IMR-90 (cell line): ENCODE measurements at regions not wholly inside any gene's neighbourhood (a gene's known extent, or its start where the extent isn't known, plus 50 kb on each side); places are given as distances from the start of the nearest gene placed in this dataset.

Experiments used
- ATAC-seq: fragments of 200-7000 bp; cut with Tn5 transposase; 2 replicates; pipeline ENCODE4 v1.9.1; 2020; ENCODE audit warnings: low read depth, mild to moderate bottlenecking, moderate library complexity
- BruUV-seq: library from RNA; stranded (reverse); fragments of 400-500 nt; replicated peaks from 2 replicates; lab custom pipeline; 2021; lab: Mats Ljungman, UMichigan
- CTCF ChIA-PET: fragments of 300-600 bp; formaldehyde crosslinking; extraction: SDS; loops from one replicate; lab custom pipeline; 2021; ENCODE audit warnings: antibody characterized with exemption; lab: Yijun Ruan, JAX
- POLR2A ChIA-PET: fragments of 300-600 bp; sonication (Branson Sonifier 250); formaldehyde crosslinking; loops from one replicate; lab custom pipeline; 2022; ENCODE audit warnings: antibody characterized with exemption; ENCODE audit not compliant: unreplicated experiment; lab: Charles Lee
- DNase-seq: peaks from one replicate; pipeline ENCODE4 v3.0.0; 2013
- H2AFZ ChIP-seq: replicated peaks from 2 replicates; pipeline ENCODE3; 2013; ENCODE audit warnings: low read length, mild to moderate bottlenecking; ENCODE audit not compliant: poor library complexity
- H2AK5ac ChIP-seq: 2 replicates; pipeline ENCODE4 v1.6.1; 2013; ENCODE audit warnings: low read depth, low read length, inconsistent platforms
- H2AK9ac ChIP-seq: replicated peaks from 2 replicates; pipeline ENCODE3; 2013; ENCODE audit warnings: mild to moderate bottlenecking, low read depth, low read length, moderate library complexity; ENCODE audit not compliant: poor library complexity
- H2BK120ac ChIP-seq: 2 replicates; pipeline ENCODE4 v1.6.1; 2013; ENCODE audit warnings: low read depth, low read length, inconsistent platforms
- H2BK15ac ChIP-seq: 3 replicates; pipeline ENCODE4 v1.6.1; 2013; ENCODE audit warnings: low read depth, low read length, inconsistent platforms
- H2BK20ac ChIP-seq: 2 replicates; pipeline ENCODE4 v1.6.1; 2013; ENCODE audit warnings: low read depth, mild to moderate bottlenecking, inconsistent platforms, low read length, moderate library complexity
- H2BK5ac ChIP-seq: 2 replicates; pipeline ENCODE4 v1.6.1; 2013; ENCODE audit warnings: mild to moderate bottlenecking, low read depth, low read length, inconsistent platforms; ENCODE audit not compliant: poor library complexity, severe bottlenecking
- H3K14ac ChIP-seq: replicated peaks from 2 replicates; pipeline ENCODE4 v1.6.1; 2013; ENCODE audit warnings: low read depth, low read length, inconsistent platforms
- H3K18ac ChIP-seq: 2 replicates; pipeline ENCODE4 v1.6.1; 2013; ENCODE audit warnings: low read depth, low read length, control low read depth
- H3K23ac ChIP-seq: 2 replicates; pipeline ENCODE4 v1.6.1; 2013; ENCODE audit warnings: low read depth, low read length, inconsistent platforms
- H3K27ac ChIP-seq: 2 replicates; pipeline ENCODE4 v1.5.1; 2013; ENCODE audit warnings: mild to moderate bottlenecking, control low read depth, low read length; ENCODE audit not compliant: insufficient read depth
- H3K27me3 ChIP-seq: 2 replicates; pipeline ENCODE4 v1.6.1; 2013; ENCODE audit warnings: low read length; ENCODE audit not compliant: control insufficient read depth, insufficient read depth
- H3K36me3 ChIP-seq: 2 replicates; pipeline ENCODE4 v1.6.1; 2013; ENCODE audit warnings: low read length, mixed read lengths; ENCODE audit not compliant: control insufficient read depth, insufficient read depth
- H3K4ac ChIP-seq: 2 replicates; pipeline ENCODE4 v1.6.1; 2013; ENCODE audit warnings: low read depth, low read length, inconsistent platforms
- H3K4me1 ChIP-seq: 2 replicates; pipeline ENCODE4 v1.6.1; 2013; ENCODE audit warnings: low read length, mixed read lengths; ENCODE audit not compliant: control insufficient read depth, insufficient read depth
- H3K4me2 ChIP-seq: 2 replicates; pipeline ENCODE4 v1.6.1; 2013; ENCODE audit warnings: low read depth, mild to moderate bottlenecking, control low read depth, low read length, moderate library complexity
- H3K4me3 ChIP-seq: 2 replicates; pipeline ENCODE4 v1.5.1; 2013; ENCODE audit warnings: low read depth, mild to moderate bottlenecking, control low read depth, low read length, moderate library complexity; ENCODE audit not compliant: insufficient read depth
- H3K56ac ChIP-seq: 2 replicates; pipeline ENCODE4 v1.6.1; 2013; ENCODE audit warnings: low read length, inconsistent platforms; ENCODE audit not compliant: insufficient read depth; ENCODE audit errors: extremely low read depth
- H3K79me1 ChIP-seq, 2 experiments: 2 replicates each; pipeline ENCODE4 v1.6.1; 2013; ENCODE audit warnings: low read length in 2 of 2, inconsistent platforms in 1 of 2, low read depth in 1 of 2
- H3K9ac ChIP-seq: 2 replicates; pipeline ENCODE4 v1.6.1; 2013; ENCODE audit warnings: low read depth, low read length, control low read depth
- H3K9me1 ChIP-seq: 2 replicates; pipeline ENCODE4 v1.6.1; 2013; ENCODE audit warnings: low read length, inconsistent platforms; ENCODE audit not compliant: insufficient read depth
- H3K9me3 ChIP-seq: 2 replicates; pipeline ENCODE4 v1.6.1; 2013; ENCODE audit warnings: low read length; ENCODE audit not compliant: control insufficient read depth, insufficient read depth
- H4K20me1 ChIP-seq: 2 replicates; pipeline ENCODE4 v1.6.1; 2013; ENCODE audit warnings: low read length, inconsistent platforms; ENCODE audit not compliant: insufficient read depth
- H4K5ac ChIP-seq: 2 replicates; pipeline ENCODE4 v1.6.1; 2013; ENCODE audit warnings: mild to moderate bottlenecking, low read depth, low read length, control low read depth
- H4K8ac ChIP-seq, 2 experiments: 2 replicates each; pipeline ENCODE4 v1.6.1; 2013; ENCODE audit warnings: low read depth in 2 of 2, low read length in 2 of 2, control low read depth in 1 of 2, inconsistent platforms in 1 of 2
- H4K91ac ChIP-seq: 2 replicates; pipeline ENCODE4 v1.6.1; 2013; ENCODE audit warnings: low read depth, low read length, inconsistent platforms; ENCODE audit not compliant: insufficient read depth
- CTCF ChIP-seq: conservative IDR thresholded peaks from 2 replicates; pipeline ENCODE4 v1.5.1; 2012; ENCODE audit warnings: mild to moderate bottlenecking, low read depth, low read length, improper control_type of control experiment
- MAFK ChIP-seq: IDR thresholded peaks from 2 replicates; pipeline ENCODE4 v1.6.1; 2012; ENCODE audit warnings: low read depth, low read length, improper control_type of control experiment
- dilution Hi-C: fragments of 300-500 bp; cut with HindIII; formaldehyde crosslinking; loops from one replicate; pipeline ENCODE4 v1.14.3; 2018; ENCODE audit warnings: low sequenced_read_pairs; ENCODE audit not compliant: unreplicated experiment
- in situ Hi-C: fragments of 300-500 bp; cut with MboI; formaldehyde crosslinking; loops from 3 replicates; pipeline ENCODE4 v1.14.3; 2019; ENCODE audit warnings: low sequenced_read_pairs, inconsistent platforms, mixed read lengths
- intact Hi-C: fragments of 100-400 bp; cut with micrococcal nuclease; formaldehyde crosslinking; loops from 2 replicates; pipeline ENCODE4 v1.10.0; 2022
- TF ChIP-seq, protein P1 (sequence below): fragments of 150-350 bp; IDR thresholded peaks from 2 replicates; pipeline ENCODE4 v1.6.1; 2017; ENCODE audit warnings: mild to moderate bottlenecking, antibody characterized with exemption, low read length, low read depth

DNA sequence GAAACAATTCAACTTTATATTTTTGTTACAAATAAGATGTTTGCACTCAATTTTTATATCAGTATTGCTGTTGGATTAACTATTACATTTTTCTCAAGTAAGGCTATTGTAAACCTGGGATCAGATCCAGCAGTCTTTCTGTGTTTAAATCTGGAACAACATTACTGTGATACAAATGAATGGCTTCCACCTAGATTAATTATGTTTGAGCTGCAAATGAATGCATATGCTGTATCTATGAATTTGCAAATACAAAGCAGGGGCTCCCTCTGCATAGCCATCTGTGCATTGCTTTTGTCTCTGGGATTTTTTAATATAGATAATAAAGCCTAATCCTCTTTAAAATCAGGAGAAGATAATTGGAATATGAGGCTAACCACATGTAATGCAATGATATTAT is 69.8 kb upstream of the NEIL3 start:
- no peak overlapping the region; the same call in 1 of the 2 replicates for H3K27ac ChIP-seq
- H4K5ac ChIP-seq = no peak overlapping the region
- H3K9ac ChIP-seq = no peak overlapping the region
- no peak overlapping the region for H4K8ac ChIP-seq
- no peaks in the 10 kb centered on the region for H3K79me1 ChIP-seq
- H3K9me1 ChIP-seq = peaks cover 3% of the 10 kb centered on the region; the same call in 1 of the 2 replicates
- H3K9me3 ChIP-seq = no peaks in the 10 kb centered on the region
- H2BK5ac ChIP-seq = peak overlapping the region; percentile 0
- H3K23ac ChIP-seq = no peak overlapping the region
- DNase-seq = peak; percentile 48
- no peak overlapping the region for H3K14ac ChIP-seq
- H2AK5ac ChIP-seq = no peak overlapping the region
- intact Hi-C loops (loop anchor here (10.0 kb wide), 2 partner anchors 185 to 665 kb away; no protein-coding TSS in a partner anchor), dilution Hi-C loops (no loop called here), in situ Hi-C loops (loop anchor here (10.0 kb wide), 1 partner anchor 855 kb away; no protein-coding TSS in a partner anchor)
- no peak overlapping the region for H3K4me3 ChIP-seq
- H2BK15ac ChIP-seq = no peak overlapping the region
- no peaks in the 10 kb centered on the region for H3K27me3 ChIP-seq
- H2BK120ac ChIP-seq = no peak overlapping the region
- no peak overlapping the region for H4K91ac ChIP-seq
- ChIA-PET POLR2A (interaction anchor here (0.5 kb wide), 1 partner anchor 9 kb away, joined by 3 read pairs; no protein-coding TSS in a partner anchor), CTCF (interaction anchor here (0.7 to 1.4 kb wide), 4 partner anchors 11 to 192 kb away, joined by 3 to 4 read pairs (median 3); no protein-coding TSS in a partner anchor)
- peaks cover 2% of the 10 kb centered on the region; the same call in 1 of the 2 replicates for H3K4me1 ChIP-seq
- no peaks in the 10 kb centered on the region for H4K20me1 ChIP-seq
- no peak overlapping the region for H3K18ac ChIP-seq
- no peak overlapping the region for H2AK9ac ChIP-seq
- H2AFZ ChIP-seq = no peak overlapping the region
- BruUV-seq = no TSS peak
- ATAC-seq = peak; percentile 42
- no peak overlapping the region for H2BK20ac ChIP-seq
- H3K36me3 ChIP-seq = no peaks in the 10 kb centered on the region
- TF ChIP-seq MAFK = no peak
- TF ChIP-seq, protein P1, sequence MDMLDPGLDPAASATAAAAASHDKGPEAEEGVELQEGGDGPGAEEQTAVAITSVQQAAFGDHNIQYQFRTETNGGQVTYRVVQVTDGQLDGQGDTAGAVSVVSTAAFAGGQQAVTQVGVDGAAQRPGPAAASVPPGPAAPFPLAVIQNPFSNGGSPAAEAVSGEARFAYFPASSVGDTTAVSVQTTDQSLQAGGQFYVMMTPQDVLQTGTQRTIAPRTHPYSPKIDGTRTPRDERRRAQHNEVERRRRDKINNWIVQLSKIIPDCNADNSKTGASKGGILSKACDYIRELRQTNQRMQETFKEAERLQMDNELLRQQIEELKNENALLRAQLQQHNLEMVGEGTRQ = no peak
- 0 out of 2 replicates have a peak, but pooled peaks have one; percentile 20 for TF ChIP-seq CTCF
- no peak overlapping the region for H3K4me2 ChIP-seq
- no peak overlapping the region for H3K56ac ChIP-seq
- H3K4ac ChIP-seq = no peak overlapping the region
